Upper lobe of left lung (tissue), 6 donors: ENCODE measurements at regions not wholly inside any gene's neighbourhood (a gene's known extent, or its start where the extent isn't known, plus 50 kb on each side); places are given as distances from the start of the nearest gene placed in this dataset.

Source experiments
- ATAC-seq, 2 donors: fragments of 200-7000 bp; cut with Tn5 transposase; one replicate each; pipeline ENCODE4 v1.9.1; 2022; ENCODE audit warnings: mild to moderate bottlenecking in 2 of 2, moderate library complexity in 2 of 2; ENCODE audit not compliant: low FRiP score in 2 of 2
- DNase-seq, 2 donors: peaks; one replicate each; pipeline ENCODE4 v3.0.0-alpha.2; 2019 to 2020
- H3K27ac ChIP-seq, 4 donors: fragments of 200-600 bp; sonication (generic); one replicate each; pipeline ENCODE4 v1.5.1; 2016 to 2019
- H3K27me3 ChIP-seq, 4 donors: fragments of 200-600 bp; sonication (generic); one replicate each; pipeline ENCODE4 v1.5.1; 2017 to 2019
- H3K36me3 ChIP-seq, 4 donors: fragments of 200-600 bp; sonication (generic); one replicate each; pipeline ENCODE4 v1.5.1; 2016 to 2019
- H3K4me1 ChIP-seq, 4 donors: fragments of 200-600 bp; sonication (generic); one replicate each; pipeline ENCODE4 v1.5.1; 2018 to 2019
- H3K4me3 ChIP-seq, 4 donors: fragments of 200-600 bp; sonication (generic); one replicate each; pipeline ENCODE4 v1.5.1; 2017 to 2019; ENCODE audit warnings: mild to moderate bottlenecking in 2 of 4, moderate library complexity in 1 of 4
- H3K9me3 ChIP-seq, 4 donors: fragments of 200-600 bp; sonication (generic); one replicate each; pipeline ENCODE4 v1.5.1; 2018 to 2019
- EP300 ChIP-seq, 4 donors: sonication (generic); formaldehyde crosslinking; IDR thresholded peaks; one replicate each; pipeline ENCODE4 v1.5.1; 2017; ENCODE audit warnings: antibody characterized with exemption in 4 of 4, control low read depth in 2 of 4
- POLR2A ChIP-seq, 4 donors: fragments of 450-650 bp; IDR thresholded peaks; one replicate each; pipeline ENCODE4 v1.5.1; 2016 to 2017; ENCODE audit warnings: antibody characterized with exemption in 4 of 4, mild to moderate bottlenecking in 2 of 4
- POLR2AphosphoS5 ChIP-seq, 2 donors: sonication (generic); formaldehyde crosslinking; IDR thresholded peaks; one replicate each; pipeline ENCODE4 v1.5.1; 2017; ENCODE audit warnings: antibody characterized with exemption in 2 of 2
- WGBS, 2 donors: methylation state at CpG; one replicate each; pipeline ENCODE4 v1.1.5; 2017 to 2018; 5-methylcytosine and 5-hydroxymethylcytosine counted together
- TF ChIP-seq, protein P1 (sequence below), 6 experiments: fragments of 450-650 bp in 4 of 6; fragments of 200-600 bp in 2 of 6; sonication (generic) in 2 of 6; IDR thresholded peaks; one replicate each; pipeline ENCODE4 v1.5.1; 2016 to 2019; ENCODE audit warnings: antibody characterized with exemption in 6 of 6
- donor health status: DM: no; HTN: no; CAD: no; lungs with moderate emphysema.
- donor health status: DM: no; HTN: yes; CAD: no; lungs with severe emphysema.

DNA sequence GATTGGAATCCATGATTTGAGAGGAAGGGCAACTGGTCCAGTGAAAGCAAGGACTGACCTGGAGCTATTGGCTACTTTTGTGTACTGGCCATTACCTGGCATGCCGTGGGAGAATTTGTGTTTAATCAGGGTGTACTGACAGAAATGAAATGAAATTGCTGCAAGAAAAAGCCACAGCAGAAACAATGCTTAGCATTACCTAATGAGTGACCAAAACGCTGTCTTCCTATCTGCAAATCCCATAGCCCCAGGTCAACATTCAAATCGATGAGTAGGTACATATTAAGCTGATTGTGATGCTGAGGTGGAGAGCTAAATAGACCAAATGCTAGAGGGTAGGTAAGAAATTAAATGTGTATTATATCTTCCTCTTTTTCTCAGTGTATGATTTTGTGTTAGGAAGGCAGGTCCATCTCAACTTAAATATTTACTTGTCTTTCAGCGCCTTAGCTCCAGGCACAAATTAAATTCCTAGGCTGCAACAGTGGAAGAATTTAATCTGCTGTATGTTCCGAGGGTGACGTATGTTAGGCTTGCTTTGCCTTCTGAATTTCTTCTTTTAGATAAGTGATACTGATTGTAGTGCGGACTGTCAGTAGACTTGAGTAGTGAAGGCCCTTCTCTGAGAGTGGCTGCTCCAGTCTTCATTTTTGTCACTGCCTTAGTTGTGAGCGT lies 331.1 kb downstream of the SV2B start:
- DNase-seq (no peak), ATAC-seq (no peak)
- 89 to 92% methylated on average over 8 of the region's 8 CpGs for WGBS, 2 donors
- Histone ChIP-seq H3K27ac (no peak overlapping the region), H3K36me3 (no peaks in the 10 kb centered on the region), H3K4me3 (no peak overlapping the region), H3K27me3 (no peaks in the 10 kb centered on the region), H3K4me1 (no peaks in the 10 kb centered on the region), H3K9me3 (no peaks in the 10 kb centered on the region)
- TF ChIP-seq POLR2A (IDR thresholded peaks at IDR 0.05) (no peak), POLR2AphosphoS5 (IDR thresholded peaks at IDR 0.05) (no peak), EP300 (IDR thresholded peaks at IDR 0.05) (no peak)
- TF ChIP-seq, protein P1, sequence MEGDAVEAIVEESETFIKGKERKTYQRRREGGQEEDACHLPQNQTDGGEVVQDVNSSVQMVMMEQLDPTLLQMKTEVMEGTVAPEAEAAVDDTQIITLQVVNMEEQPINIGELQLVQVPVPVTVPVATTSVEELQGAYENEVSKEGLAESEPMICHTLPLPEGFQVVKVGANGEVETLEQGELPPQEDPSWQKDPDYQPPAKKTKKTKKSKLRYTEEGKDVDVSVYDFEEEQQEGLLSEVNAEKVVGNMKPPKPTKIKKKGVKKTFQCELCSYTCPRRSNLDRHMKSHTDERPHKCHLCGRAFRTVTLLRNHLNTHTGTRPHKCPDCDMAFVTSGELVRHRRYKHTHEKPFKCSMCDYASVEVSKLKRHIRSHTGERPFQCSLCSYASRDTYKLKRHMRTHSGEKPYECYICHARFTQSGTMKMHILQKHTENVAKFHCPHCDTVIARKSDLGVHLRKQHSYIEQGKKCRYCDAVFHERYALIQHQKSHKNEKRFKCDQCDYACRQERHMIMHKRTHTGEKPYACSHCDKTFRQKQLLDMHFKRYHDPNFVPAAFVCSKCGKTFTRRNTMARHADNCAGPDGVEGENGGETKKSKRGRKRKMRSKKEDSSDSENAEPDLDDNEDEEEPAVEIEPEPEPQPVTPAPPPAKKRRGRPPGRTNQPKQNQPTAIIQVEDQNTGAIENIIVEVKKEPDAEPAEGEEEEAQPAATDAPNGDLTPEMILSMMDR (IDR thresholded peaks at IDR 0.05), result no peak

DNA sequence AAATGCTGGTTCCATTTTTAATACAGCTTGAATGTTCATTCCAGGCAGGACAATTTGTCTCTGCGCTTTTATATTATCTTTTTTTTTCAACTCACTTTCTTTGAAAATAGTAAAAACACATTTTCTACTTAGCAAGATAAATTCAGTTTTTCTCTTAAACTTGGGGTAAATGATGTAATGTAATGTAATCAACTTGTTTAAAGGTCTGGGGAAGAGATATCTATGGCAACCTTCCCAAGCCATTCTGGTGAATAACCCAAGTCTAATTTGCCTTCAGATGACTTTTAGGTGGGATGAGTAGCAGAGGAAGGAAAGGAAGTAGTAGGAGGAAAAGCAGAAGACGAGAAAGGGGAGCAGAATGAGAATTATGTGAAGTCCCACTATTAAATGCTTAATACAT lies 335.1 kb downstream of the SV2B start:
- DNase-seq (no peak), ATAC-seq (no peak)
- H3K27me3 ChIP-seq, result no peaks in the 10 kb centered on the region
- no peak overlapping the region for H3K4me3 ChIP-seq
- WGBS, 2 donors, result 79 to 84% methylated on average over 2 of the region's 2 CpGs
- TF ChIP-seq POLR2AphosphoS5 (IDR thresholded peaks at IDR 0.05) (no peak), EP300 (IDR thresholded peaks at IDR 0.05) (no peak), POLR2A (IDR thresholded peaks at IDR 0.05) (no peak)
- TF ChIP-seq, protein P1 (IDR thresholded peaks at IDR 0.05), result no peak
- H3K4me1 ChIP-seq, result no peaks in the 10 kb centered on the region
- H3K9me3 ChIP-seq, result peaks cover 0 to 4% (median 0%) of the 10 kb centered on the region in 4 donors
- no peaks in the 10 kb centered on the region for H3K36me3 ChIP-seq
- H3K27ac ChIP-seq, result no peak overlapping the region

DNA sequence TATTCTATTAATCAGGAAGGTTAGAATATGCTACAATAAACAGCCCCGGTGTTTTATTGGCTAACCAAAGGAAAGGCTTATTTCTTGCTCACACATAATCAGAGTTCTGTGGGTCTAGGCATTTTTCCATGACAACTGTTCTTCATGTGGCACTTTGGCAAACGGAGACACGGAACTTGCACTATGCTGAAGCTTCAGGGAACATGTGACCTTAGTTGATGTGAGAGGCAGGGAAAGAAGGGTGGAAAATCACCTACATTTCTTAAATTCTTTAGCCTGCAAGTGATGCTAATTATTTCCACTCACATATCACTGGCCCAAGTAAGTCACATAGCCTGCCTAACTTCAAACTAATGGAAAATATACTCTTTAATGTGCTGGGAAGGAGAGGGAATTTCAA lies 344.6 kb downstream of the SV2B start:
- DNase-seq (no peak), ATAC-seq (no peak)
- no peaks in the 10 kb centered on the region for H3K36me3 ChIP-seq
- H3K4me3 ChIP-seq, result no peak overlapping the region
- H3K4me1 ChIP-seq, result no peaks in the 10 kb centered on the region
- H3K9me3 ChIP-seq, result no peaks in the 10 kb centered on the region
- TF ChIP-seq POLR2AphosphoS5 (IDR thresholded peaks at IDR 0.05), result no peak
- no peak for TF ChIP-seq POLR2A (IDR thresholded peaks at IDR 0.05)
- TF ChIP-seq EP300 (IDR thresholded peaks at IDR 0.05), result no peak
- TF ChIP-seq, protein P1 (IDR thresholded peaks at IDR 0.05), result no peak
- WGBS, 2 donors, result 46 to 72% methylated on average over 3 of the region's 3 CpGs
- no peaks in the 10 kb centered on the region for H3K27me3 ChIP-seq
- H3K27ac ChIP-seq, result no peak overlapping the region

DNA sequence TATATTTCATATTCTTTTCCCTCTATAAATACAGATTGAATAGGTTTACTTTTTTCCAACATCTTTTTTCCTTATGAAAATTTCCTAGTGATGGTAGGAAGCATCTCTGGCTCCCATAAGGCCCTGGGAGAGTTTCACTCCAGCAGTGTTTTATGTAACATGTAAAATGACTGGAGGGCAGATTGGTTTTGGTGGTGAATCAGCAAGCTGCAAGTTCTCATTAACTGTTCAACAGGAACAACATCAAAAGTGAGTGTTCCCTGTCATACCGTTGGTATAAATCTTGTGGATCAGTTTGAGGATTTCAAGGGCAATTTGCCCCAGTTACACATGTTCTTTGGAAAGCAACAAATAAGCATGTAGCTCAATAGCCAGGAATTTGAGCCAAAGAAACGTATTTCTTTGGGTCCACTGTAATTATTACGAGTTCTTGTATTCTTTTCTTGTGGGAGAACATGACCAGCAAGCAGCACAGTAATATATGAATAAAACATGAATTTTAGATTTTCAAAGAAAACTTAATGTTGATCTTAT lies 345.7 kb downstream of the SV2B start:
- DNase-seq (no peak), ATAC-seq (no peak)
- TF ChIP-seq POLR2AphosphoS5 (IDR thresholded peaks at IDR 0.05), result no peak
- TF ChIP-seq, protein P1 (IDR thresholded peaks at IDR 0.05), result no peak

More for the DNA sequence above, 345.7 kb downstream of the SV2B start:
- Histone ChIP-seq H3K27ac (no peak overlapping the region), H3K9me3 (no peaks in the 10 kb centered on the region), H3K4me1 (no peaks in the 10 kb centered on the region), H3K4me3 (no peak overlapping the region), H3K27me3 (no peaks in the 10 kb centered on the region), H3K36me3 (no peaks in the 10 kb centered on the region)
- WGBS, 2 donors, result 62 to 78% methylated on average over 3 of the region's 3 CpGs
